Thyroid gland (tissue), 4 donors: ENCODE measurements at regions not wholly inside any gene's neighbourhood (a gene's known extent, or its start where the extent isn't known, plus 50 kb on each side); places are given as distances from the start of the nearest gene placed in this dataset.

Experiments
- DNase-seq, 2 donors: peaks; one replicate each; pipeline ENCODE4 v3.0.0-alpha.2; 2019
- H3K27ac ChIP-seq, 3 donors: fragments of 200-600 bp; sonication (generic); 1 replicate in 2 of 3; 2 replicates in 1 of 3; pipeline ENCODE4 v1.5.1; 2016 to 2019; ENCODE audit warnings: mild to moderate bottlenecking in 1 of 3, moderate library complexity in 1 of 3
- H3K27me3 ChIP-seq: fragments of 200-600 bp; sonication (generic); one replicate; pipeline ENCODE4 v1.5.1; 2019
- H3K36me3 ChIP-seq, 2 donors: fragments of 200-600 bp; sonication (generic); one replicate each; pipeline ENCODE4 v1.5.1; 2016 to 2019
- H3K4me1 ChIP-seq, 2 donors: fragments of 200-600 bp; sonication (generic); one replicate each; pipeline ENCODE4 v1.5.1; 2017 to 2019
- H3K4me3 ChIP-seq, 3 donors: fragments of 200-600 bp; sonication (generic); replicated peaks in 1 of 3; 1 replicate in 2 of 3; 2 replicates in 1 of 3; pipeline ENCODE4 v1.5.1; 2016; ENCODE audit warnings: mild to moderate bottlenecking in 1 of 3
- H3K9me3 ChIP-seq: fragments of 200-600 bp; sonication (generic); one replicate; pipeline ENCODE4 v1.5.1; 2017
- POLR2A ChIP-seq, 2 donors: fragments of 450-650 bp; IDR thresholded peaks; one replicate each; pipeline ENCODE4 v1.6.1; 2017; ENCODE audit warnings: antibody characterized with exemption in 2 of 2, mild to moderate bottlenecking in 2 of 2, moderate library complexity in 1 of 2
- WGBS, 2 donors: methylation state at CpG; one replicate each; pipeline ENCODE4 v1.1.5; 2017; 5-methylcytosine and 5-hydroxymethylcytosine counted together
- intact Hi-C: fragments of 100-400 bp; cut with DNase I; formaldehyde crosslinking; loops from one replicate; pipeline ENCODE4 v1.15.1; 2023
- TF ChIP-seq, protein P1 (sequence below), 6 experiments: fragments of 200-600 bp in 3 of 6; fragments of 450-650 bp in 3 of 6; sonication (generic) in 3 of 6; IDR thresholded peaks; one replicate each; pipeline ENCODE4 v1.5.1; 2016 to 2019; ENCODE audit warnings: antibody characterized with exemption in 6 of 6, mild to moderate bottlenecking in 2 of 6, inconsistent platforms in 1 of 6, moderate library complexity in 1 of 6

DNA sequence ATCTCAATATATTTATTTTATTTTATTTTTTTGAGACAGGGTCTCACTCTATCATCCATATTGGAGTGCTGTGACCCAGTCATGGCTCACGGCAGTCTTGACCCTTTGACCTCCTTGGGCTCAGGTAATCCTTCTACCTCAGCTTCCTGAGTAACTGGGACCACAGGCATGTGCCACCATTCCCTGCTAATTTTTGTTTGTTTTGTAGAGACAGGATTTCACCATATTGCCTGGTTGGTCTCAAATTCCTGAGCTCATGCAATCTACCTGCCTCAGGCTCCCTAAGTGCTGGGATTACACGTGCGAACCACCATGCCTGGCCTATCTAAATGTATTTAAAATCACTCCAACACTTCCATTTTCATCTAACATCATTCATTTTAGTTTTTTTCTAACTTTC lies 190.5 kb upstream of the CHD1 start:
- no peak overlapping the region for H3K27ac ChIP-seq
- no peaks in the 10 kb centered on the region for H3K4me1 ChIP-seq
- 83 to 88% methylated on average over 3 of the region's 3 CpGs for WGBS, 2 donors
- intact Hi-C loops = no loop called here
- no peak overlapping the region for H3K4me3 ChIP-seq
- no peaks in the 10 kb centered on the region for H3K9me3 ChIP-seq
- DNase-seq = no peak
- TF ChIP-seq, protein P1, sequence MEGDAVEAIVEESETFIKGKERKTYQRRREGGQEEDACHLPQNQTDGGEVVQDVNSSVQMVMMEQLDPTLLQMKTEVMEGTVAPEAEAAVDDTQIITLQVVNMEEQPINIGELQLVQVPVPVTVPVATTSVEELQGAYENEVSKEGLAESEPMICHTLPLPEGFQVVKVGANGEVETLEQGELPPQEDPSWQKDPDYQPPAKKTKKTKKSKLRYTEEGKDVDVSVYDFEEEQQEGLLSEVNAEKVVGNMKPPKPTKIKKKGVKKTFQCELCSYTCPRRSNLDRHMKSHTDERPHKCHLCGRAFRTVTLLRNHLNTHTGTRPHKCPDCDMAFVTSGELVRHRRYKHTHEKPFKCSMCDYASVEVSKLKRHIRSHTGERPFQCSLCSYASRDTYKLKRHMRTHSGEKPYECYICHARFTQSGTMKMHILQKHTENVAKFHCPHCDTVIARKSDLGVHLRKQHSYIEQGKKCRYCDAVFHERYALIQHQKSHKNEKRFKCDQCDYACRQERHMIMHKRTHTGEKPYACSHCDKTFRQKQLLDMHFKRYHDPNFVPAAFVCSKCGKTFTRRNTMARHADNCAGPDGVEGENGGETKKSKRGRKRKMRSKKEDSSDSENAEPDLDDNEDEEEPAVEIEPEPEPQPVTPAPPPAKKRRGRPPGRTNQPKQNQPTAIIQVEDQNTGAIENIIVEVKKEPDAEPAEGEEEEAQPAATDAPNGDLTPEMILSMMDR (IDR thresholded peaks at IDR 0.05) = no peak
- no peak for TF ChIP-seq POLR2A (IDR thresholded peaks at IDR 0.05)
- H3K27me3 ChIP-seq = no peaks in the 10 kb centered on the region
- H3K36me3 ChIP-seq = no peaks in the 10 kb centered on the region

DNA sequence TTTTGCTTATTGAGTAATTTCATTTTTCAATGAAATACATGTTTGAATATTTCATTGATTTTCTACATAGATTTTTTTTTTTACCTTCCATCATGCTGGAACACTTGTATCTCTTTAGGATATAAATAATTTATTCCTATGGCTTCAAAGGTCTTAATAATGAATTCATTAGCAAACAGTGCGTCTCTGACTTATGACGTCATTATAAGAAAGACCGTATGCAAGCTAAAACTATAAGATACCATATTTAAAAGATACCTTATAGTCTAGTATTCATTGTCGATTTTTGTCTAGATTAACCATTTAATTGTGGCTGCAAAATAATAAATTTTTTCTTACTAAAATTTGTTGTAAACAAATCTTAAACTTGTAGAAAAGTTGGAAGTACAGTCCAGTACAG lies 187.7 kb upstream of the CHD1 start:
- H3K4me3 ChIP-seq = no peak overlapping the region
- H3K27me3 ChIP-seq = no peaks in the 10 kb centered on the region
- H3K9me3 ChIP-seq = no peaks in the 10 kb centered on the region
- intact Hi-C loops = no loop called here
- DNase-seq = no peak
- no peaks in the 10 kb centered on the region for H3K36me3 ChIP-seq
- no peak for TF ChIP-seq POLR2A (IDR thresholded peaks at IDR 0.05)
- TF ChIP-seq, protein P1 (IDR thresholded peaks at IDR 0.05) = no peak
- WGBS, 2 donors = 80 to 82% methylated on average over 4 of the region's 4 CpGs
- H3K27ac ChIP-seq = no peak overlapping the region
- no peaks in the 10 kb centered on the region for H3K4me1 ChIP-seq

DNA sequence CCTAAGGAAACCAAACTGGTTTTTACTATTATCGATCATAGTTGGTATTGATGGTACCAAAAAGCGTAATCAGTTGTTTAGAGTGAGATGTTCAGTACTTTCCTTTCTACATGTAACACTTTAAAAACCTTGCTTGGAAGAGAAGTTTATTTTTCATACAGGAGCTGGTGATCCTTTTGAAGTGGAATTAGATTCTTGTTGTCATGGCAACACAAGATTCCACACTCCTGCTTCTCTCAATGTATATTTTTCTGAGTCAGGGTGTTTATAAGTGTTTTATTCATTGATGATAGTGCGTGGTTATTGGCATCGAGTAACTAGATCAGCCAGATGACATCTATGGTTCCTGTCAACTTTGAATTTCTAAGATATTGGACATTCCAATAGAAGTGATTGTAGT lies 181.1 kb upstream of the CHD1 start:
- no peak overlapping the region for H3K4me3 ChIP-seq
- no peak for DNase-seq
- no peaks in the 10 kb centered on the region for H3K27me3 ChIP-seq
- H3K27ac ChIP-seq = no peak overlapping the region
- H3K36me3 ChIP-seq = no peaks in the 10 kb centered on the region
- H3K4me1 ChIP-seq = no peaks in the 10 kb centered on the region
- TF ChIP-seq, protein P1 (IDR thresholded peaks at IDR 0.05) = no peak
- no peak for TF ChIP-seq POLR2A (IDR thresholded peaks at IDR 0.05)
- intact Hi-C loops = no loop called here
- WGBS, 2 donors = 89 to 93% methylated on average over 4 of the region's 4 CpGs
- no peaks in the 10 kb centered on the region for H3K9me3 ChIP-seq

DNA sequence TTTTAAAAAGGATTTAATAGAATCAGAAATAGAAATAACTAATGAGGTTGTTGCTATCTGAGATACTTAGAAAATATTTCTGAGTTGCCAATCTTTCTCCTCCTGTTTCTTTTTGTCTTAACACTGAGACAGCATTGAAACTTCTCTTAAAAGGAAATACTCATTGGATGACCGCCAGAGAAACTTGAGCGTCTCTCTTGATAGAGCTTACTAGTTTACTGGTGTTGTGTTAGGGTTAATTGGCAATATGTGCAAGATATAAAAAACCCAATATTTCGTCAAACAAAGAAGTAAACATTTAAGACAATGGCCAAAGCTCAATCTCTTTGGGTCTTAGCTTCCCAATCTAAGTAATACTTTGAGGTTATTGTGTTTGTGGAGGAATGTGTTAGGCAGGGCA lies 176.4 kb upstream of the CHD1 start:
- no peak for DNase-seq
- Histone ChIP-seq H3K27me3 (no peaks in the 10 kb centered on the region), H3K9me3 (no peaks in the 10 kb centered on the region), H3K4me1 (no peaks in the 10 kb centered on the region), H3K4me3 (no peak overlapping the region), H3K27ac (no peak overlapping the region), H3K36me3 (no peaks in the 10 kb centered on the region)
- WGBS, 2 donors = 36 to 38% methylated on average over 3 of the region's 3 CpGs
- intact Hi-C loops = no loop called here
- no peak for TF ChIP-seq POLR2A (IDR thresholded peaks at IDR 0.05)
- TF ChIP-seq, protein P1 (IDR thresholded peaks at IDR 0.05) = no peak

GRCh38 chr5:99104538-99105132 lies 175.8 kb upstream of the CHD1 start:
- Histone ChIP-seq H3K4me1 (no peaks in the 10 kb centered on the region), H3K27me3 (no peaks in the 10 kb centered on the region), H3K4me3 (no peak overlapping the region), H3K36me3 (no peaks in the 10 kb centered on the region), H3K9me3 (no peaks in the 10 kb centered on the region), H3K27ac (no peak overlapping the region)
- DNase-seq = no peak
- no peak for TF ChIP-seq POLR2A (IDR thresholded peaks at IDR 0.05)
- TF ChIP-seq, protein P1 (IDR thresholded peaks at IDR 0.05) = peak in 4 of 6 experiments; percentile 20 to 67 (median 50)
- intact Hi-C loops = no loop called here
- 5 to 7% methylated on average over 2 of the region's 2 CpGs for WGBS, 2 donors
